ENCODE measurements at regions not wholly inside any gene's neighbourhood (a gene's known extent, or its start where the extent isn't known, plus 50 kb on each side); places are given as distances from the start of the nearest gene placed in this dataset.

GRCh38 chr5:102554082-102554481, 55.3 kb upstream of the SLCO6A1 start:
- Histone ChIP-seq H3K4me2 (ENCODE audit: low read length) (no peak overlapping the region), H4K20me1 (ENCODE audit: control insufficient read depth, insufficient read depth, low read depth, low read length) (no peaks in the 10 kb centered on the region), H3F3A (ENCODE audit: control insufficient read depth, insufficient read depth) (no peaks in the 10 kb centered on the region), H3K27ac (ENCODE audit: low read depth, low read length) (no peak overlapping the region), H3K9me2 (replicated peaks; ENCODE audit: control insufficient read depth, low read length) (no peaks in the 10 kb centered on the region), H3K36me3 (ENCODE audit: control insufficient read depth, low read length) (no peaks in the 10 kb centered on the region), H3K79me2 (ENCODE audit: control insufficient read depth, low read length) (no peaks in the 10 kb centered on the region), H3K27me3 (ENCODE audit: control insufficient read depth, low read length) (no peaks in the 10 kb centered on the region), H3K9me3 (ENCODE audit: control insufficient read depth, insufficient read depth, low read length) (no peaks in the 10 kb centered on the region), H3K4me3 (ENCODE audit: low read length) (no peak overlapping the region), H3K4me1 (ENCODE audit: control insufficient read depth, low read length) (no peaks in the 10 kb centered on the region)
- TF ChIP-seq CTCF (IDR thresholded peaks at IDR 0.05; ENCODE audit: low read depth, low read length, poor library complexity, severe bottlenecking) (no peak), EZH2phosphoT487 (IDR thresholded peaks at IDR 0.05; ENCODE audit: borderline replicate concordance, low read length) (no peak)

DNA sequence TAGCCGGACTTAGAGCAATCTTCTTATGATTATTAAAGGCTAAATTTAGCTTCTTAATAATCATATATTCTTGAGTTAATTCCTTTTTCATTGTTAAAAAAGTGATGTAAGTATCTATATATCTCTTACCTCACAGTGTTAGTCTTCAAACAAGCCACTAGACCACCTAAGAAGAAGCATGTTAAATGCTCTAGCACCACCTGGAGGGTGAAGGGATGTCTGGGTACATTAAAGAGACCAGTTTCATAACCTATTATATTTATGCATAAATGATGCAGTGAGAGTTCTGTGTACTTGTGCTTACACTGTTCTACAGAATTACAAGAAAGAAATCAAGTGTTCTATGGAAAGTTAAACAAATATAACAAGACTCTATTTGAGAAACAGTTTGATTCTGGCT, 55.9 kb upstream of the SLCO6A1 start:
- Histone ChIP-seq H3K27ac (ENCODE audit: low read depth, low read length) (no peak overlapping the region), H3K9me2 (replicated peaks; ENCODE audit: control insufficient read depth, low read length) (no peaks in the 10 kb centered on the region), H3K36me3 (ENCODE audit: control insufficient read depth, low read length) (no peaks in the 10 kb centered on the region), H3K4me3 (ENCODE audit: low read length) (no peak overlapping the region), H3K9me3 (ENCODE audit: control insufficient read depth, insufficient read depth, low read length) (no peaks in the 10 kb centered on the region), H3F3A (ENCODE audit: control insufficient read depth, insufficient read depth) (no peaks in the 10 kb centered on the region), H4K20me1 (ENCODE audit: control insufficient read depth, insufficient read depth, low read depth, low read length) (no peaks in the 10 kb centered on the region), H3K27me3 (ENCODE audit: control insufficient read depth, low read length) (no peaks in the 10 kb centered on the region), H3K4me2 (ENCODE audit: low read length) (no peak overlapping the region), H3K79me2 (ENCODE audit: control insufficient read depth, low read length) (no peaks in the 10 kb centered on the region), H3K4me1 (ENCODE audit: control insufficient read depth, low read length) (no peaks in the 10 kb centered on the region)
- TF ChIP-seq CTCF (IDR thresholded peaks at IDR 0.05; ENCODE audit: low read depth, low read length, poor library complexity, severe bottlenecking) (peak; percentile 30), EZH2phosphoT487 (IDR thresholded peaks at IDR 0.05; ENCODE audit: borderline replicate concordance, low read length) (no peak)

DNA sequence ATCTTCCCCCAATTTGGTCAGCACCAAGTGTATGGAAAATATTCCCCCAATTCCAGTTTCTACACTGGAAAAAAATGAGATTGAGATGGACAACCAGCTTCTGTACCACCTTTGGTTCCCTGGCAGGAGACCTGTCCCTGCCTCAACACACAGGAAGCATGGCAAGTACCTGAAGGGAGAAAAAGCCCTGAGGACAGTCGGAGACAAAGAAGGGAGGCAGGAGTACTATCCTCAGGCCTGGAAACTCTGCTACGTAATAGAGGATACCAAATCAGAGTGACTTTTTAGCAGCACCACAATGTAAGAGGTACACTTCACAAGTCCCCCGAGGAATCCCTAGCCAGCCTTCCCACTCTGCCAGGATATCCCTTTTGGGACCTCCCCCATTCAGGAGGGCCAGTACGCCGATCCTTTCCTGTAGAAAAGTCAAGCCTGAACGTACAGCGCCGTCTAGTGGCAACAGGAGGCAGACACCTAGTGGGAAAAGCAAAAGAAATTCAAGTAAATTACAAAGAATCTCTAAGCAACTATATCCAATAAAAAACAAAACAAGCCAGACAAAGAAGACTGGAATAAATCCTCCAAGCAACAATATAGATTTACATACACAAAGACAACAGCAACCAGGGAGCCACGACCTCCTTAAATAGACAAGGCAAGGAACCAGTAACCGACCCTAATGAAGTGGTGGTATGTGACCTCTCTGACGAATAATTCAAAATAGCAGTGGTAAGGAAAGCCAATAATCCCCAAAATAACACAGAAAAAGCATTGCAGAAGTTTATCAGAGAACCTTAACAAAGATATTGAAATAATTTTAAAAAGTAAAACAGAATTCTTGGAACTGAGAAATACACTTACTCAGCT, 63.3 kb upstream of the SLCO6A1 start:
- Histone ChIP-seq H3K27me3 (ENCODE audit: control insufficient read depth, low read length) (no peaks in the 10 kb centered on the region), H3K4me3 (ENCODE audit: low read length) (no peak overlapping the region), H3K4me1 (ENCODE audit: control insufficient read depth, low read length) (no peaks in the 10 kb centered on the region), H3K27ac (ENCODE audit: low read depth, low read length) (no peak overlapping the region), H3K9me3 (ENCODE audit: control insufficient read depth, insufficient read depth, low read length) (no peaks in the 10 kb centered on the region), H3K36me3 (ENCODE audit: control insufficient read depth, low read length) (no peaks in the 10 kb centered on the region), H4K20me1 (ENCODE audit: control insufficient read depth, insufficient read depth, low read depth, low read length) (no peaks in the 10 kb centered on the region), H3K4me2 (ENCODE audit: low read length) (no peak overlapping the region), H3K79me2 (ENCODE audit: control insufficient read depth, low read length) (no peaks in the 10 kb centered on the region), H3F3A (ENCODE audit: control insufficient read depth, insufficient read depth) (no peaks in the 10 kb centered on the region), H3K9me2 (replicated peaks; ENCODE audit: control insufficient read depth, low read length) (no peaks in the 10 kb centered on the region)
- TF ChIP-seq EZH2phosphoT487 (IDR thresholded peaks at IDR 0.05; ENCODE audit: borderline replicate concordance, low read length) (no peak), CTCF (IDR thresholded peaks at IDR 0.05; ENCODE audit: low read depth, low read length, poor library complexity, severe bottlenecking) (peak; percentile 90)
